ENCODE measurements at regions not wholly inside any gene's neighbourhood (a gene's known extent, or its start where the extent isn't known, plus 50 kb on each side); places are given as distances from the start of the nearest gene placed in this dataset.

- no peak for TF ChIP-seq CTCF (IDR thresholded peaks at IDR 0.05)
- TF ChIP-seq EZH2 (IDR thresholded peaks at IDR 0.05) = no peak
These were observed 1621.3 kb upstream of the B3GALT2 start for GRCh38 chr1:194807530-194808220.

Measured in neural progenitor cell (in vitro differentiated cells).